HG03097 (cell line): ENCODE measurements at regions not wholly inside any gene's neighbourhood (a gene's known extent, or its start where the extent isn't known, plus 50 kb on each side); places are given as distances from the start of the nearest gene placed in this dataset.

Source experiments
- ATAC-seq: cut with Tn5 transposase; IDR thresholded peaks from one replicate; pipeline ENCODE4 v1.9.1; 2021; ENCODE audit not compliant: unreplicated experiment, low FRiP score

DNA sequence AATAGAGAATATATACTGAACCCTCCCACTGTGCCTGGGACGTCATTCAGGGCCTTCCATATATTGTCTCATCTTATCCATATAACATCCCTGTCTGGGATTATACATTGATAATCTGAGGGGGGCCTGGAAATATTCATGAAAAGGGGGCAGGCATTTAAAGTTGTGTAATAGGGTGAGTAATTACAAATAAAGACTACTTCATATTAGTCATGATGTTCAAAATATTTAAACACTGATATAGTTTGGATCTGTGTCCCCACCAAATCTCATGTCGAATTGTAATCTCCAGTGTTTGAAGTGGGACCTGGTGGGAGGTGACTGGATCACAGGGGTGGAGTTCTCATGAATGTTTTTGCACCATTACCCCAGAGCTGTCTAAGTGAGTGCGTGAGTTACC is 97.8 kb downstream of the AQP9 start:
- ATAC-seq, result no peak

DNA sequence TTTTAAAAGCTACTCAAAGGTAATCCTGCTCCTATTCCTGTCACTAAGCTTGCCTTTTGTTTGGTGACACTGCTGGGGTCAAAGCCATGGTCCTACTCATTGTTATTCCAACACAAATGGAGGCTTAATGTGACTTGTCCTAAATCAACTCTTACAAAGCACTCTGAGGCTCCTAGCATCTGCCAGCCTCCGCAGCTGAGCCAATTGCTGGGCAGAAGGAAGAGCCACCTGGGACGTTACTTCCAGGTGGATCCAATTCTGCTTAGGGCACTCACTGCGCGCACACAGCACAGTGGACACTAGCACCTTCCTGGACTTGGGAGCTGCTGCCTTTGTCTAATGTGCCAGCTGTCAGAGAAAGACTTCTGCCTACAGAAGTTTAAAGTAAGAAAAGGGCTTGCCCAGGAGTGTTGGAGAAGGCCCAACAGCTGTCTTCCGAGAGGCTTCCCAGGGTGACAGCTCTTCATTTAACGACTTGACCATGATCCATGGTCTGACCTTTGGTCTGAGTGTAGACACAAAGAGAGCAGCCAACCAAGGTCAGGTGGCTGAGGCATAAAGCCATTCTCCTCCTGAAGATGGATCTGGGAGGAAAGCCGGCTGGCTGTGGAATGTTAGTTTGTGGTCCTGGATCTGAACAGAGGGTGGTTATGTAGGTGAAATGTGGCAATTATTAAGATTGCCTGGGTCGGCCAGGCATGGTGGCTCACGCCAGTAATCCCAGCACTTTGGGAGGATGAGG is 102.2 kb downstream of the AQP9 start:
- ATAC-seq, result no peak

DNA sequence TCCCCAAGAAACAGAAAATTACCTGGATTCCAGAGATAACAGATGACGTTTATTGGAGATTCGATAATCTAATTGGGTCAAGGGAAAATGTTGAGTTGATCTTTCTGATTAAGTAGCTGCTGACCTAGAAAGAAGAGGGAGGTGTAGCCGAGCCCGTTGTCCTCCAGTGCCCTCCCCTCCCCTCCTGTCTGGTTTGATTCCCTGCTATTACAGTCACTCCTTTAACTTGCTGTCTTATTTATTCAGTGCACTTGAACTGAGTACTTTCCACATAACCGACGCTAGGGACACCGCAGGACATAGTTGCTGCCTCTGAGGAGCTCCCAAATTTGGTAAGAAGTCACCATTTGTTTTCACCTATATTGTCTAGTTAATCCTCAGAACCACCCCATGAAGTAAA is 103.7 kb downstream of the AQP9 start:
- no peak for ATAC-seq

DNA sequence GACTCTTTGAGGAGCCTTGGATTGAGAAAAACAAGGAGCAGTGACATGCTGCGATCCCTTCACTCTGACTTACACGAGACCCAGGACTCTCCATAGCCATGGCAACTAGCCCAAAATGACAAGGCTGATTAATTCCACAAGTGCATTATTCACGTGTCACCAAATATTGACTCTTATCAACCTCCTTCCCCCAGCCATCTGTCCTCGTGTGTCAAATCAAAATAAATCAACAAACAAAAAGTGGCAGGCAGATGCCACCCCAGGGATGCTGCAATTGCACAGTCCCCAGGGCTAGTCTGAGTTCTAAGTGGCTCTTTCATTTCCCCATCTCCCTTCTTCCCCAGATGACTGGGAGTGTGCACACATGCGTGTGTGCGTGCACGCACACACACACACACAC is 104.9 kb downstream of the AQP9 start:
- ATAC-seq, result no peak

DNA sequence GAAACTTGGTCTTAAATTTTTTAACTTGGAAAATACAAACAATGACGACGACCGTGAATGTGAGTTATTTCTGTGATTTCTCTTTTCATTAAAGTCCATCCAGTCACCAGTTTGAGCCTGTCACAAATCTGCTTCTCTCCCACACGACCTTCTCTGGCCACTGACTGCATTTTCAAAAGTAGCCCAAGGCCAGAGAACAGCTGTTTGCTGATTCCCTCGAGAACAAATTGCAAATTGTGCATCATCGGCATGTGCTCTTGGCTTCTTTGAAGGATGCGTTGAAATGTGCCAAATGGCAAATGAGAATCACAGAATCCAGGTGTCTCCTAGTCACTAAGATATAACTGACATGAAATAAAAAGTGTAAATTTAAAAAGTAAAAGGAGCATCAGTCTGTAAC is 106.4 kb downstream of the AQP9 start:
- no peak for ATAC-seq

DNA sequence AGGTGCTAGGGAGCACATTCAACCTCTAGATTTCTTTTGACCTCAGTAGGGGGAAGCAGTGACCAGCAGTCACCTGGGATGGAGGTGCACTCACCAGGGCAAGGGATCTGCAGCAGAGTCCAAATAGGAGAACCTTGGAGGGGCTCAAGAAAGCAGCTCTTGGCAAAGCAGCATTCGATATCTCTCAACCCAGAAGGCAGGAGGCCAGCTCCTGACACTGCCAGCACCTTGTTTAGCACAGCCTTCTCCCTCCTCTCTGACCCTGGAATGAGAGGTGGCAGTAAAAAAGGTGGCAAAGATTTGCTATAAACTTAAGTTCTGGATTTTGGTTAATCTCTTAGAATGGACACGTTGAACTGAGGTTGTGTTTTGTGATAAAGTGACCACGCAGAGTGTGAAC is 107.9 kb downstream of the AQP9 start:
- no peak for ATAC-seq

DNA sequence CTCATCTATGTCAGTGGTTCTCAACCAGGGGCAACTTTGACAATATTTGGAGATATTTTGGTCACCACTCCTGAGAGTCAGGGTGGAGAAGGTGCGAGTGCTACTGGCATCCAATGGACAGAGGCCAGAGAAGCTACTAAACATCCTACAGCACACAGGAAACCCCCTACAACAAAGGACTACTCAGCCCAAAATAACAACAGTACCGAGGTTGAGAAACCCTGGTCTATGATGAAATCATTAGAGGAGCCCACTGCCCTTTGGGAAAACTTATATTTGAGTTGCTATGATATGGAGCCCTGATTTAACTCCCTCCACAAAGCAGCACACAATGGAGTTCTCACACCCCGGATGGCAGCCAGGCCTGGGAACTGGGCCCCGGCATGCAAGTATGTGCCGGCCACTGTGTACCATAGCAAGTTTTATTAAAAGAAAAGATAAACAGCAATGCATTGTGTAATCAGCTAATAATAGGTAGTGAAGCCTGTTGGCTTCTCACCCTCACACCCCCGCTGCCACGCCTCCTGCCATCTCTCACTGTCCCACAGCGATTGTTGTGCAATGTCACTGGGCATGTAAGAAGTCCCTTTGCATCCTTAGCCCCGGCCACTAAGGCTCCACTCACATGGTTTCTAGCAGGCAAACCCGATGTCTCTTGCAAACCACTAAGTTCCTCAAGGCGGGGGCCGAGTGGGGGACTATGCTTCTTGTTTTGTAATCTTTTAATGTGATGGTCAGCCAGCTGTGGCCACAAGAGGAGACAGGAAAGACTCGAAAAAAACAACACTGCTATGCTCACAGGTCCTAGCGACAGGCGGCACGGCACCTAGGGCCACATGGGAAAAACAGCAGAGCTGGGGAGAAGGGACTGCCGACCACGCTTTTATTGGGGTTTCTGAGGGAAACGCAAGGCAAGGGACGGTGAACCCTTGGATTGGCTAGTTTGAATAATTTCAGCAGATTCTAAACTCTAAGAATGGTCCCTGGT is 110.0 kb downstream of the AQP9 start:
- ATAC-seq, result no peak

DNA sequence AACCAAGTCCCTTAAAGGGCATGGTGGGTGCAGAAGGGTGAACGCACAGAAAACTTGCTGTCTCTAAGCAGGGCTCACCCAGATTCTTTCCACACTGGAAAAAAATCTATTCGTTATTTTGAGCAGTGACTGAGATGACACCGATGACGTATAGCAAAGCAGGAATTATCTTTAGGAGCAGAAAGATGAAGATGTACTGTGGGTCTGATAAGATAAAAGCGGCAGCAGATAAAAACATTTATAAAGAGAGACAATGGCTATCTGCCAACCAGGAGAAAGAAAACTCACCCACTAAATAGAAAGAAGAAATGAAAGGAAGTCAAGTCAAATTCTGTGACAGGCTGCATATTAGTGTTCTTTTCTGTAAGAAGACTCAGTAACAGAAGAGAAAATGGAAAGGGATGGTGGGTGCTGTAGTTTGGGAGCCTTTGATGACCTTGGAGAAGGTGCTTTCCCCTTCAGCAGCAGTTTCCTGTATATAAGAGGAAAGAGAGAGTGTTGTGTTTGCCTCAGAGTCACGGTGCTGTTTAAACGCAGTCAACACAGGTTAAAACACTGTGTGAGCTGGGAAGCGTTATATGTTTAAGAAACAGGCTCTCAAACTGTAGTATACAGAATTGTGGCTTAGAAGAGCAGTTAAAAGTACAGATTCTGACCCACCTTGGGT is 111.6 kb downstream of the AQP9 start:
- no peak for ATAC-seq

DNA sequence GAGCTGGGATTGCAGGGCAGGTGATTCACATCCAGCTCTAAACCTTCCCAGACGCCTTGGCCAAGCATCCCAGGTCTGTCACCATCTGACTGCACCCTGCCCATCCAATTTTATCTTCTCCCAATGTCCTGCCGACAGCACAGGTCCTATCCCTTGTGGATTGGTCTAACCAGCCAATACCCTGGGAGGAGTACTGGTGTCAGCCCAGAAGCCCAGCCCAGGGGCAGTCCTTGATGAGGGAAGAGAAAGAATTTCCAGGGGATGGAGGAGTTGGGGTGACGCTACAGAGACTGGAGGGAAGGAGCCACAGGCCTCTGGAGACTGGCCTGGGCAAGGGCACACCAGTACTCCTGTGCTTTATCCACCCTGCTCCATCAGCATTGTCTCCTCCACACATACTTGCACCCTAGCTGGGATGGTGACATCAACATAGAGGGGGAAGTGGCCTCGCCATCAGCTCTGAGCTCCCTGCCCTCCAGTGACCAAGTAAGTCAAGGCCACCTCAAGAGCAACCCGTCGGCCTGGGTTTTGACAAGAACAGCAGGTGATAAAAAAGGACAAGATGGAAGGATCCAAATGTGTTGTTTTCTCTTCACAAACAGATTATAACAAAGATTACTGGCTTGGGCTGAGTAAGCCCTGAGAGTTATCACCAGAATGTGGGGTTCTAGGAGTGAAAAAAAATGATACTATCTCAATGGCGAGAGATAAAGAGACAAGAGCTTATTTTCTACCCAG is 114.6 kb downstream of the AQP9 start:
- ATAC-seq, result no peak

DNA sequence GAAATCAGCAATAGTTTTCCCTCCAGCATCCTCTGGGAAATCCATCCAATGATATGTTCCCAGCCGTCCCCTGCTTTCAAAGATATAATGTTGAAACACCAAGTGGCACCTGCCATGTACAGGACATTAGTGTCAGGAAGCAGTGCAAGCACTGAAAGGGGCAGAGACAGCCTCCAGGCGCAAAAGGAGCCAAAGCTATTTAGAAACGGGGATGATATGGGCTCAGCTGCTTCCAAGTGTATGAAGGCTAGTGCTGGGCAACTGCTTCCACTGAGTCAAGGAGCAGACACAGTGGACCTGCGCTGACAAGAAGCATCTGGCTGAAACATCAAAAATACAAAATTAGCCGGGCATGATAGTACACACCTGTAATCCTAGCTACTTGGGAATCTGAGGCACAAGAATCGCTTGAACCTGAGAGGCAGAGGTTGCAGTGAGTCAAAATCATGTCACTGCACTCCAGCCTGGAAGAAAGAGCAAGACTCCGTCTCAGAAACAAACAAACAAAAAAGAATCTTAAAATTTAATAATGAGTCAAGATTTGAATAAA is 119.7 kb downstream of the AQP9 start:
- no peak for ATAC-seq

DNA sequence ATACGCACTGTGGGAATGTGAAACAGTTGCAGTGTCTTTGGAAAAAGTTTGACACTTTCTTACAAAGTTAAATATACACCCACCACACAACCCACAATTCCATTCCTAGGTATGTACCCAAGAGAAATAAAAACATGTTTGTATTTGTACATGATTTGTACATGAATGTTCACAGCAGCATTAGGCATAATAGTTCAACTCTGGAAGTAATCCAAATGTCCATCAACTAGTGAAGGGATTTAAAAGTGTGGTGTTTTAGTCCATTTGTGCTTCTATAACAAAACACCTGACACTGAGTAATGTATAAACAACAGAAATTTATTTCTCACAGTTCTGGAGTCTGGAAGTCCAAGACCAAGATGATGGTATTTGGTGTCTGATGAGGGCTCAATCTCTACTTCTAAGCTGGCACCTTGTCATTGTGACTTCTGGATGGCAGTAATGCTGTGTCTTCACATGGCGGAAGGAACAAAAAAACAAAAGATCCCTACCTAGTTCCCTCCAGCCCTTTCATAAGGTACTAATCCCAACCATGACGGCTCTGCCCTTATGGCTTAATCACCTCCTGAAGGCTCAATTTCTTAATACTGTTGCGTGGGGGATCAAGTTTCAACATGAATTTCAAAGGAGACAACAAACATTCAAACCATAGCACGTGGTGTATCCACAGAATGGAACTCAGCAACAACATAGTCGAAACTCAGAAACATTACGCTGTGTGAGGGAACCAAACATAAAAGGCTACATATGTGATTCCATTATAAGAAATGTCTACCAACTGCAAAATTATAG is 120.5 kb downstream of the AQP9 start:
- no peak for ATAC-seq

DNA sequence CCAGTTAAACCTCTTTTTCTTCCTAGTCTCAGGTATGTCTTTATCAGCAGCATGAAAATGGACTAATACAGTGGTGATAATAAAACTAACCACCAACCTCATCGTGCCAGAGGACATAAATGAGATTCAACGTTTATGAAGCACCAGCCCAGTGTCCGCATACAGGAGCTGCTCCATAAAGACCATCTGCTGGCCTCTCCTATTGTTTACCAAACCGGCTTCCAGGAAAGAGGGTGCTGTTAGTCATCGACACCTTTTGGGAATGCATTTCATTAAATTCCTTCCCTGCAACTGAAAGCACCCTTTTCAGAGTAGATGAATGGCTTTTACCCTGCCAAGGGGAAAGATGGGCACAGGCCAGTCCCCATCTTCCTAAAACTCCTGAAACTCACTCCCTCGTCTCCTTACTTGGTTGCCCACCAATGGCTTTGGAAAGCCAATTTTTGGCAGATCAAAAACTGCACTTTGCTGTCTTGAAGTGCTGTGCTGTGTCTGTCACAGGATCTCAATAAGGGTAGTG is 122.1 kb downstream of the AQP9 start:
- ATAC-seq, result no peak

DNA sequence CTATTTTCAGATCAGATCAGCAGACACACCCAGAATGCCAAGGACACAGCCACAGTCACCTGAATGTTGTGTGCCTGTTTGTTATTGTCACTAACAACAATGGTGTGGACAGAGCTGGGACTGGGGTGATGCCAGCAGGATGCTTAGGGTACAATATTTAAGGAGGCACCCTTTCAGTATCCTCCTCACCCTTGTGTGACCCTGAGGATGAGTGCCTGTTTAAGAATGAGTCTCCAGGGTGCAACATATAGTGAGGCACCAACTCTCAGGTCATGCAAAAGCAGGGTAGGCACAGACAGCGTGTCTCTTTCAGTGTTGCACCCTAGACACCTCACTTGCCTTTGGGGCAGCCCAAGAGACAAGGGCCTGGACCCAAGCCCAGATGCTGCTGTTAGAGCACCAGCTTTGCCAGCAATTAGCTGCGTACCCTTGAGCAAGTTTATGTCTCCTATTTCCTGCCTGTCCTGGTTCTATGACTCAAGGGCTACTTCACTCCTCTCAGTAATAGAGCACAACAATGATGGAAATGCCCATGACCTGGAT is 122.6 kb downstream of the AQP9 start:
- ATAC-seq, result no peak

DNA sequence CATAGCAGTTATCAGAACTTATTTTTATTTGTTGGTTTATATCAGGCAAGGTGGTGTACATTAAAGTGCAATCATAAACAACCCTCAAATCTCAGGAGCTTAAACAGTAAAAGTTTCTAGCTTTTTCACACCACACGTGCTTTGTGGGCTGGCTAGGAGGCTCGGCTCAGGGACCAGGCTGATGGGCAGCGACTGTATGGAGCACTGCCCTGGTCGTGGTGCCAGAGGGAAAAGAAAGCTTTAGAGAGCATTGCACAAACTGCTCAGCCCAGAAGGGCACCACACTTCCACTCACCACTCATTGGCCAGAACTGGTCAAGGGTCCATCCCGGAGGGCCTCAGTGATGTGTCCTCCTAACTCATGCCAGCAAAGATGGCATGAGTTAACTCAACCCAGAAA is 123.2 kb downstream of the AQP9 start:
- ATAC-seq, result no peak

DNA sequence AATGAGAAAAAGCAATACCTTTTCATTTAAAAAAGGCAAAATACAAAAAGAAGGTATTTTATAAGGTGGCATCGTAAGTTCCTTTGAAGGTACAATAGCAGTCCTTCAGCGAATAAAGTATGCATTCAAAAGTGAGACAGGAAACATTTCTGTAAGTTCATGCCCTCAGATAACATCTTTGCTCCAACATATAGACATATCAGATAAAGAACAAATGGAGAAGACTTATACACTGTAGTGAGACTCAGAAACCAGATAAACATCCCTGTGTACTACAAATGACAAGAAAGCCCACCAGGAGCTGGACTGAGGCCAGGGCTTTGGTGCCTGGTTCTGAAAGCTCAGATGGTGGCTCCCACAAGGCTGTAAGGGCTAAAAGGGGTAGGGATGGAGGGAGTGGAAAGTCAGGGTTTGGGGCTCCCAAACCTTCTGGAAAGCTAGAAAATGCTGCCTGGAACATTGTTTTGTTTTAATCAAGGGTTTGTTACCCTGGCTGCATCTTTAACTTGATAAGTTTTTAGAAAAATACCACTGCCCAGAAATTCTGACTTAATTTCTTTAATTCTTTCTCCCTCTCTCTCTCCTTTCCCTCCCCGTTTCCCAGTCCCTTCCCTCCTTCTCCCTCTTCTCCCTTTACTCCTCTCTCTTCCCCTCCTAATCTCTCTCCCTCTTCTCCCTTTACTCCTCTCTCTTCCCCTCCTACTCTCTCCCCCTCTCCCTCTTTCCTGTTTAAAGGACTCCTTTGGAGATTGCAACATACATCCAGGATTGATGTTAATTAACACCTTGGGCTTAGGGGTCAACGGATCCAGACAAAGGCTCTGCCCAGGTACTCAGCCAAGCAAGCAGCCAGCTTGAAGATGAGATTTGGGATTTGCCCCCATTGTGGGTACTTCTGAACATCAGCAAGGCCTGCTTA is 126.1 kb downstream of the AQP9 start:
- ATAC-seq, result no peak

DNA sequence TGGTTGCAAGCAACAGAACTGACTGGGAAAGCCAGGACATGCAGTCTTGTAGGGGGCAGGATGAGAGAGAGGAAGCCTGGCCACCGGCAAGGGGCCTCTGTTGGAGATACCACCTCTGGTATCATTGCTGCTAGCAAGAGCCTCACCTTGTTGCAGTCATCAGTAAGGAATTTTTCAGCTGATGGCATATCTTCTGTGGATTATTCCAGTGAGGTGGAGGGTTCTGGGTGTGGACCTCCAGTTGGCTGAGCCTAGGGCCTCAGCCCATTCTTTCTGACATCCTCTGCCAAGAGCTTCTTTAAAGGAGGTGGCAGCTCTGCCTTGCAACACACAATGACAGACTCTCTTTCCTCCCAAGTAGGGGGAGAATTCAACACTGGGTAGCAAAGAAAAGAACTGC is 128.9 kb downstream of the AQP9 start:
- no peak for ATAC-seq

DNA sequence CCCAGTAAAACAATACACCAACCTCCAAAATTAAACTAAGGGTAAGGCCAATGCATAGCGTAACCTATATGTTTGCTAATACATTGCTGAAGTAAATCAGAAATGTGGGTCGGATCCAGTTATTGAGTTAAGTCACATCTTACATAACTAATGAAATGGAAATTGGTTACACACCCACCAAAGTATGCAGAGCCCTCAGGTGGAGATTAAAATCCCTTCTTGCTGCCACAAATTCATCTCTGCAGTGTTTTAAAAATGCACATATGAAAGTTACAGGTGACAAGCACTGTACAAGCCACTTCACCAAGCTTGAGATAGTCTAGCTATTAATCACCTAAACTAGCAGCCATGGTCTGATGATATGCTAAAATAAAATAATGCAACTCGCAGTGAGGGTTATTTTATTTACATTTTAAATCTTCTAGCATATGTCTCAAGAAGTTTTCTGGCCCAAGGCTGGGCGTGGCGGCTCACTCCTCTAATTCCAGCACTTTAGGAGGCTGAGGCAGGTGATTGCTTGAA is 130.6 kb downstream of the AQP9 start:
- no peak for ATAC-seq
